Skin of body (tissue), 1 donor: ENCODE measurements at regions not wholly inside any gene's neighbourhood (a gene's known extent, or its start where the extent isn't known, plus 50 kb on each side); places are given as distances from the start of the nearest gene placed in this dataset.
"Not testable (repeated sequence)": the region's sequence is repeated elsewhere in the genome, so short reads cannot be mapped to it uniquely, and the experiment has no call there.

Experiments
- DNase-seq: peaks from one replicate; lab custom pipeline; 2025; lab: John Stamatoyannopoulos, UW

GRCh38 chr4:114287079-114287696 is 307.7 kb upstream of the ARSJ start:
- DNase-seq, result no peak

- no peak for DNase-seq
Observed at GRCh38 chr4:114296126-114296525, 302.5 kb upstream of the UGT8 start.

- DNase-seq, result no peak
Observed at GRCh38 chr4:114302472-114302871, 296.1 kb upstream of the UGT8 start.

- DNase-seq, result no peak
Observed at GRCh38 chr4:114304046-114304445, 294.6 kb upstream of the UGT8 start.

GRCh38 chr4:114304567-114304966 is 294.0 kb upstream of the UGT8 start:
- no peak for DNase-seq

GRCh38 chr4:114306946-114307345 is 291.7 kb upstream of the UGT8 start:
- no peak for DNase-seq

GRCh38 chr4:114310296-114310925 is 288.2 kb upstream of the UGT8 start:
- peak; percentile 56 for DNase-seq

GRCh38 chr4:114311787-114312186 is 286.8 kb upstream of the UGT8 start:
- no peak for DNase-seq

- DNase-seq, result no peak
Observed at GRCh38 chr4:114312338-114312737, 286.3 kb upstream of the UGT8 start.

GRCh38 chr4:114316789-114317188 is 281.8 kb upstream of the UGT8 start:
- DNase-seq, result no peak

GRCh38 chr4:114317564-114317963 is 281.0 kb upstream of the UGT8 start:
- no peak for DNase-seq

GRCh38 chr4:114318309-114318708 is 280.3 kb upstream of the UGT8 start:
- DNase-seq, result no peak

- no peak for DNase-seq
Observed at GRCh38 chr4:114320126-114320525, 278.5 kb upstream of the UGT8 start.

GRCh38 chr4:114321366-114321765 is 277.2 kb upstream of the UGT8 start:
- no peak for DNase-seq

GRCh38 chr4:114323841-114324240 is 274.8 kb upstream of the UGT8 start:
- DNase-seq, result no peak

- DNase-seq, result no peak
Observed at GRCh38 chr4:114326358-114326757, 272.2 kb upstream of the UGT8 start.

- no peak for DNase-seq
Observed at GRCh38 chr4:114332119-114332518, 266.5 kb upstream of the UGT8 start.

- DNase-seq, result not testable (repeated sequence)
Observed at GRCh38 chr4:114334363-114334762, 264.2 kb upstream of the UGT8 start.

GRCh38 chr4:114334884-114335330 is 263.7 kb upstream of the UGT8 start:
- peak; percentile 12 for DNase-seq

- DNase-seq, result no peak
Observed at GRCh38 chr4:114335339-114335738, 263.3 kb upstream of the UGT8 start.

GRCh38 chr4:114343015-114343414 is 255.6 kb upstream of the UGT8 start:
- no peak for DNase-seq

- DNase-seq, result no peak
Observed at GRCh38 chr4:114349543-114350175, 248.9 kb upstream of the UGT8 start.

GRCh38 chr4:114358901-114359300 is 239.7 kb upstream of the UGT8 start:
- no peak for DNase-seq
